ENCODE measurements at regions not wholly inside any gene's neighbourhood (a gene's known extent, or its start where the extent isn't known, plus 50 kb on each side); places are given as distances from the start of the nearest gene placed in this dataset.
"Not testable (repeated sequence)": the region's sequence is repeated elsewhere in the genome, so short reads cannot be mapped to it uniquely, and the experiment has no call there.

GRCh38 chr3:78506061-78506460, 1261.7 kb downstream of the ROBO1 start:
- no peak overlapping the region for H3K4me3 ChIP-seq (ENCODE audit: low read length)
- no peak overlapping the region for H3K27ac ChIP-seq (ENCODE audit: low read length)
- H3K36me3 ChIP-seq (ENCODE audit: control insufficient read depth, insufficient read depth, low read length), result no peaks in the 10 kb centered on the region
- WGBS (ENCODE audit: insufficient coverage), result no CpG with 5 or more reads among the region's 4 CpGs
- no peaks in the 10 kb centered on the region for H3K9me3 ChIP-seq (replicated peaks; ENCODE audit: control insufficient read depth, low read depth, low read length)
- DNase-seq, result no peak
- no peaks in the 10 kb centered on the region for H3K27me3 ChIP-seq (ENCODE audit: control insufficient read depth, insufficient read depth, low read length)
- no peaks in the 10 kb centered on the region for H3K4me1 ChIP-seq (ENCODE audit: control insufficient read depth, insufficient read depth, low read length)

GRCh38 chr3:78506581-78507195, 1261.1 kb downstream of the ROBO1 start:
- no CpG with 5 or more reads among the region's 2 CpGs for WGBS (ENCODE audit: insufficient coverage)
- no peaks in the 10 kb centered on the region for H3K9me3 ChIP-seq (replicated peaks; ENCODE audit: control insufficient read depth, low read depth, low read length)
- no peaks in the 10 kb centered on the region for H3K27me3 ChIP-seq (ENCODE audit: control insufficient read depth, insufficient read depth, low read length)
- no peaks in the 10 kb centered on the region for H3K36me3 ChIP-seq (ENCODE audit: control insufficient read depth, insufficient read depth, low read length)
- H3K4me1 ChIP-seq (ENCODE audit: control insufficient read depth, insufficient read depth, low read length), result no peaks in the 10 kb centered on the region
- no peak for DNase-seq
- H3K4me3 ChIP-seq (ENCODE audit: low read length), result no peak overlapping the region
- H3K27ac ChIP-seq (ENCODE audit: low read length), result no peak overlapping the region

DNA sequence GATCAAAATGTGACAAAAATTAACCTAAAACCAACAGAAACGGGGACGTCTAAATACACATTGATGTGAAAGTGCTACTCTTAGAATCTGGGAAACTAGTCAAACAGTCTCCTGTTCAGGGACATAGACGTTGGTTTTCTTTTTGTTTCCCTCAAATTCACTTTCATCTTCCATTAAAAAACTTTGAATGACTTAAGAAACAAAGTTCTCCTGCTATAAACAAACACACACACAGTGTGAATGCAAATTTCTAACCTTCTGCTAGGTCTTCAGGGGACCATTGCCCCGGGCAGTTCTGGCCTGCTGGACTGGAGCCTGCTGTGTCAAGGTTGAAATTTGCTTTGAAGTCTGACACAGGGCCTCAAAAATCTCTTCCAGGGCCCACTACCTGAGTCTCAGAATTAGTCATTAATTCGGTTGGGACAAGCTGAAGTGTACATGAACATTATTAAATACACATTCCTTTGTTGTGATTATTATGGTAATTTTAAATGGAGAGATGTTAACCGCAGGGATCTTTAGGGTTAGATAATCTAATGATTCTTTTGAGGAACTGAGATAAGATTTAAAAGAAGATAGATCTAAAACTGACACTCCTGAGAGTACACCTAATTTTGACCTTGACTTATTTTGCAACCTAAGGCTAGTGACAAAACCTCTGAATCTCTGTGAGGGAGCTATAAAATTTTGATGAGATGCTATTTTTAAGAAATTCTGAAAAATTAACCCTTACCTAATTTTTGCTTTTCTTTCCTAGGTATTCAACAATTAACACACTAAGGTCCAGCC, 1260.4 kb downstream of the ROBO1 start:
- Histone ChIP-seq H3K27ac (ENCODE audit: low read length) (no peak overlapping the region), H3K4me3 (ENCODE audit: low read length) (no peak overlapping the region), H3K27me3 (ENCODE audit: control insufficient read depth, insufficient read depth, low read length) (no peaks in the 10 kb centered on the region), H3K36me3 (ENCODE audit: control insufficient read depth, insufficient read depth, low read length) (no peaks in the 10 kb centered on the region), H3K9me3 (replicated peaks; ENCODE audit: control insufficient read depth, low read depth, low read length) (no peaks in the 10 kb centered on the region), H3K4me1 (ENCODE audit: control insufficient read depth, insufficient read depth, low read length) (no peaks in the 10 kb centered on the region)
- DNase-seq, result no peak
- no CpG with 5 or more reads among the region's 6 CpGs for WGBS (ENCODE audit: insufficient coverage)

- no peak overlapping the region for H3K27ac ChIP-seq (ENCODE audit: low read length)
- no CpG with 5 or more reads among the region's 2 CpGs for WGBS (ENCODE audit: insufficient coverage)
These were observed 1256.0 kb downstream of the ROBO1 start for GRCh38 chr3:78511840-78512239.

DNA sequence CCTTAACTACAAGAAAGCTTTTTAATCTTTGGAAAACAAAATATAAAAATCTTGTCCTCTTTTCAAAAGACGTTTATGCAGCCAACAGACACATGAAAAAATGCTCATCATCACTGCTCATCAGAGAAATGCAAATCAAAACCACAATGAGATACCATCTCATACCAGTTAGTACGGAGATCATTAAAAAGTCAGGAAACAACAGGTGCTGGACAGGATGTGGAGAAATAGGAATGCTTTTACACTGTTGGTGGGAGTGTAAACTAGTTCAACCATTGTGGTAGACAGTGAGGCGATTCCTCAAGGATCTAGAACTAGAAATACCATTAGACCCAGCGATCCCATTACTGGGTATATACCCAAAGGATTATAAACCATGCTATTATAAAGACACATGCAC, 1255.0 kb downstream of the ROBO1 start:
- H3K36me3 ChIP-seq (ENCODE audit: control insufficient read depth, insufficient read depth, low read length); H3K4me1 ChIP-seq (ENCODE audit: control insufficient read depth, insufficient read depth, low read length); H3K4me3 ChIP-seq (ENCODE audit: low read length); DNase-seq; H3K27me3 ChIP-seq (ENCODE audit: control insufficient read depth, insufficient read depth, low read length); H3K9me3 ChIP-seq (replicated peaks; ENCODE audit: control insufficient read depth, low read depth, low read length); H3K27ac ChIP-seq (ENCODE audit: low read length): not testable (repeated sequence)
- no CpG with 5 or more reads among the region's 4 CpGs for WGBS (ENCODE audit: insufficient coverage)

More at GRCh38 chr3:78511840-78512239, 1256.0 kb downstream of the ROBO1 start:
- no peak overlapping the region for H3K4me3 ChIP-seq (ENCODE audit: low read length)
- no peaks in the 10 kb centered on the region for H3K36me3 ChIP-seq (ENCODE audit: control insufficient read depth, insufficient read depth, low read length)
- H3K9me3 ChIP-seq (replicated peaks; ENCODE audit: control insufficient read depth, low read depth, low read length), result no peaks in the 10 kb centered on the region
- H3K27me3 ChIP-seq (ENCODE audit: control insufficient read depth, insufficient read depth, low read length), result no peaks in the 10 kb centered on the region
- no peaks in the 10 kb centered on the region for H3K4me1 ChIP-seq (ENCODE audit: control insufficient read depth, insufficient read depth, low read length)
- DNase-seq, result no peak

DNA sequence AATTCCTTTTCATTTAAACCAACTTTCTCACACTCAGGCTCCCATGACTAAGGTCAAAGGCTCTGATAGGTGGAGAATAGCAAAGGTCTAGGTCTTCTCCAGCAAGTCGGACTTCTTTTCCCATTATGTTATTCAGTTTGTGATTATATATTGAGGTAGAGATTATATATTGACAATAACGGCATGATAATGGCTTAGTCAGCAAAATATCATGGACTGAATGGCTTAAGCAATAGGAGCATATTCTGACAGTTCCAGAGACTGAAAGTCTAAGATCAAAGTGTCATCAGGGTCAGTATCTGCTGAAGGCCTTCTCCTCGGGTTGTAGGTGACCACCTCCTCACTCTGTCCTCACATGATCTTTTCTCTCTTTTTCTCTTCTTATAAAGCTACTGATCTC, 1251.4 kb downstream of the ROBO1 start:
- Histone ChIP-seq H3K27me3 (ENCODE audit: control insufficient read depth, insufficient read depth, low read length) (no peaks in the 10 kb centered on the region), H3K4me1 (ENCODE audit: control insufficient read depth, insufficient read depth, low read length) (no peaks in the 10 kb centered on the region), H3K4me3 (ENCODE audit: low read length) (no peak overlapping the region), H3K36me3 (ENCODE audit: control insufficient read depth, insufficient read depth, low read length) (no peaks in the 10 kb centered on the region), H3K9me3 (replicated peaks; ENCODE audit: control insufficient read depth, low read depth, low read length) (no peaks in the 10 kb centered on the region), H3K27ac (ENCODE audit: low read length) (no peak overlapping the region)
- WGBS (ENCODE audit: insufficient coverage), result 80% methylated on average over 2 of the region's 3 CpGs
- no peak for DNase-seq

DNA sequence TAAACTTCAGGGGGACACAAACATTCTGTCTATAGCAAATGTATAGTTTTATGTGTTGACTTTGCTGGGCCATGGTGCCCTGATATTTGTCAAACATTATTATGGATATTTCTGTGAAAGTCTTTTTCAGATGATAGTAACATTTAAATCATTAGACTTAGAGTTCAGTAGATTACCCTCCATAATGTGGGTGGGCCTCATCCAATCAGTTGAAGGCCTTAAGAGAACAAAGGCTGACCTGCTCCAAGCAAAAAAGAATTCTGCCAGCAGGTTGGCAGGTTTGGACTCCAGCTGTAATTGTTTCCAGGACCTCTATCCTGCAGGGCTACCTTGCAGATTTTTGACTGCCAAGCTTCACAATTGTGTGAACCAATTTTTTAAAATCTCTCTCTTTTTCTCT, 1250.9 kb downstream of the ROBO1 start:
- no peaks in the 10 kb centered on the region for H3K4me1 ChIP-seq (ENCODE audit: control insufficient read depth, insufficient read depth, low read length)
- H3K4me3 ChIP-seq (ENCODE audit: low read length), result no peak overlapping the region
- no peak overlapping the region for H3K27ac ChIP-seq (ENCODE audit: low read length)
- DNase-seq, result no peak
- no peaks in the 10 kb centered on the region for H3K27me3 ChIP-seq (ENCODE audit: control insufficient read depth, insufficient read depth, low read length)
- no peaks in the 10 kb centered on the region for H3K9me3 ChIP-seq (replicated peaks; ENCODE audit: control insufficient read depth, low read depth, low read length)
- no peaks in the 10 kb centered on the region for H3K36me3 ChIP-seq (ENCODE audit: control insufficient read depth, insufficient read depth, low read length)

- DNase-seq, result no peak
- no CpG with 5 or more reads among the region's 1 CpG for WGBS (ENCODE audit: insufficient coverage)
- Histone ChIP-seq H3K27ac (ENCODE audit: low read length) (no peak overlapping the region), H3K27me3 (ENCODE audit: control insufficient read depth, insufficient read depth, low read length) (no peaks in the 10 kb centered on the region), H3K36me3 (ENCODE audit: control insufficient read depth, insufficient read depth, low read length) (no peaks in the 10 kb centered on the region), H3K9me3 (replicated peaks; ENCODE audit: control insufficient read depth, low read depth, low read length) (no peaks in the 10 kb centered on the region), H3K4me3 (ENCODE audit: low read length) (no peak overlapping the region), H3K4me1 (ENCODE audit: control insufficient read depth, insufficient read depth, low read length) (no peaks in the 10 kb centered on the region)
These were observed 1249.8 kb downstream of the ROBO1 start for GRCh38 chr3:78517965-78518364.

DNA sequence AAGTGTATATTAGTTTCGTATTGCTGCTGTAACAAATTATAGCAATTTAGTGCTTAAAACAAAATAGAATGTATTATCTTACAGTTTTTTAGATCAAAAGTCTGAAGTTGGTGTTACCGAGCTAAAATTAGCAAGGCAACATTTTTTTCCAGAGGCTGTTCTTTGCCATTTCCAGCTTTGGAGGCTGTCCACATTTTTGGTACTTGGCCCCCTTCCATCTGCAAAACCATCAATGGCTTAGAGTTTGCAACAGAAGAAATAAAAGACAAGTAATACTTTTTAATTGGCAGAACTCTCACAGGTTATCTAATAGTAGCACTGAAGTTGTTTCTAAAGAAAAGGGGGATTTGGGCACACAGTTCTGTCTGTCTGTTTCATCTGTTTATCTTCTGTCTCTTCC, 1248.5 kb downstream of the ROBO1 start:
- H3K27me3 ChIP-seq (ENCODE audit: control insufficient read depth, insufficient read depth, low read length), result no peaks in the 10 kb centered on the region
- WGBS (ENCODE audit: insufficient coverage), result no CpG with 5 or more reads among the region's 2 CpGs
- no peaks in the 10 kb centered on the region for H3K9me3 ChIP-seq (replicated peaks; ENCODE audit: control insufficient read depth, low read depth, low read length)
- H3K4me1 ChIP-seq (ENCODE audit: control insufficient read depth, insufficient read depth, low read length), result no peaks in the 10 kb centered on the region
- no peaks in the 10 kb centered on the region for H3K36me3 ChIP-seq (ENCODE audit: control insufficient read depth, insufficient read depth, low read length)
- no peak overlapping the region for H3K4me3 ChIP-seq (ENCODE audit: low read length)
- H3K27ac ChIP-seq (ENCODE audit: low read length), result no peak overlapping the region
- DNase-seq, result no peak

- 78% methylated on average over 1 of the region's 3 CpGs for WGBS (ENCODE audit: insufficient coverage)
- no peaks in the 10 kb centered on the region for H3K9me3 ChIP-seq (replicated peaks; ENCODE audit: control insufficient read depth, low read depth, low read length)
- DNase-seq, result no peak
- no peak overlapping the region for H3K27ac ChIP-seq (ENCODE audit: low read length)
- H3K4me1 ChIP-seq (ENCODE audit: control insufficient read depth, insufficient read depth, low read length), result no peaks in the 10 kb centered on the region
- H3K36me3 ChIP-seq (ENCODE audit: control insufficient read depth, insufficient read depth, low read length), result no peaks in the 10 kb centered on the region
- no peak overlapping the region for H3K4me3 ChIP-seq (ENCODE audit: low read length)
- H3K27me3 ChIP-seq (ENCODE audit: control insufficient read depth, insufficient read depth, low read length), result no peaks in the 10 kb centered on the region
These were observed 1238.2 kb downstream of the ROBO1 start for GRCh38 chr3:78529601-78530000.

All from muscle of leg (tissue), 3 donors.